Endothelial cell of hepatic sinusoid (primary cell): ENCODE measurements at regions not wholly inside any gene's neighbourhood (a gene's known extent, or its start where the extent isn't known, plus 50 kb on each side); places are given as distances from the start of the nearest gene placed in this dataset.

Source experiments
- in situ Hi-C: cut with HindIII; loops from 2 replicates; pipeline ENCODE4 v1.10.0; 2017; ENCODE audit warnings: low sequenced_read_pairs

DNA sequence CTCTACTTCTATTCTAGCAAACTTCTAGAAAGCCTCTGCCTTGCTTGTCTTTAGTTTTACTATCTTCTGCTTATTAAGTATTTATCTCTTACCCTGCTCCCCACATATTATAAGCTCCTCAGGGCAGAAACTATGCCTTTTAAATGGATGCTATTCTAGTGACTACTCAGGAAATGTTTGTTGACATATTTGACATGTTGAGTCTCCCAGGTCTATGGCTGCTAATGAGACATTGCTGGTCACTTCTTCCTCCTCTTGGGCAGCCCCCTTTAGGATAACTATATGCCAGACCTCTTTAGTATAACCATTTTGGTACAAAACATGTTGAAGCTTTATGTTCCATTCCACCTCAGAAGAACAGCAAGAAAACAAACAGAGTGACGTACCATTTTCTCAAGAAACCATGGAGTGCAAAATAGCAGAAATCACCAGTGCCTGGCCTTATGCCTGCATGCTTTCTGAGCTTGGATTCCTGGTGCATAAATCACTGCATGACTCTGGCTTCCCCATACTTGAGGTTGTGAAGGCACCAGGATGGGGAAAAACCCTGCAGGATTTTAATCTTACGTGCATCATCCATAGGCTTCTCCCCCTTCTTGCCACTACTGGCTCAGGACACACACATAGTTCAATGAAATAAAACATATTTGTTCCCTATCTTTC lies 202.6 kb downstream of the TMX1 start:
- in situ Hi-C loops, result loop anchor here (10.0 to 25.0 kb wide), 2 partner anchors 155 to 342 kb away; no protein-coding TSS in a partner anchor

DNA sequence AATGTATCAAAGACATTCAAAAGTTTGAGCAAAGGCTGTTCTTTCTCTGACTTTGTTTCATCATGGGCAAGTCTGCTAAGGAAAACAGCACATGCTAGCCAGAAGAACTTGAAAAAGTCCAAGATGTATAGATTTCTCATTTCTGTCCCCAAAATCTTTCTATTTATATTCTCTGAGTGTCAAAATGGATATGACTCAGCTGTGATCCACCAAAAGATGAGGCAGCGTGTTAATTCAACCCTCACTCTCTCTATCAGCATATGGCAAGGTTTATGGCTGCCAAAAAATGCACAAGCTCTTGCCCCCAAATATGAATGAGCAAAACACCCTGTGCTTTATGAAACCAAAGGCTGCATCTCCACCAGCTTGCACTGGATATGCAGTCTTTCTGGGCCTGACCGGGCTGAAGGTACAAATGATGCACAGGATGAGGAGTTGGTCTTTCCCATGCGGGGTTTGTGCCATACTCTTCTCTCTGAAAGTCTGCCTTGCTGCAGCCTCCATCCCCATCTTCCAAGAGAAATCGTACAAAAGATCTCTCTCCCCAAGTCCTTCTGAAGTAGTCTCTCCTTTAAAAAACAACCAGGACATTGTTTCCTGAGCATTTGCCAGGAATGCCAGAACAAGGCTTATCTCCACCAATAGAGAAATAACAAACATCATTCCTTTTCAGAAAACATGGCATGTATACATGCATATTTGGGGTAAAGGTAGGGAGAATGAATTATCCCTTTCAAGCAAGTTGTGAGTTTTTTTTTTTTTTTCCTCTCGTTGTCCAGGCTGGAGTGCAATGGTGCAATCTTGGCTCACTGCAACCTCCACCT lies 203.4 kb downstream of the TMX1 start:
- in situ Hi-C loops, result loop anchor here (10.0 to 25.0 kb wide), 2 partner anchors 156 to 341 kb away; no protein-coding TSS in a partner anchor

DNA sequence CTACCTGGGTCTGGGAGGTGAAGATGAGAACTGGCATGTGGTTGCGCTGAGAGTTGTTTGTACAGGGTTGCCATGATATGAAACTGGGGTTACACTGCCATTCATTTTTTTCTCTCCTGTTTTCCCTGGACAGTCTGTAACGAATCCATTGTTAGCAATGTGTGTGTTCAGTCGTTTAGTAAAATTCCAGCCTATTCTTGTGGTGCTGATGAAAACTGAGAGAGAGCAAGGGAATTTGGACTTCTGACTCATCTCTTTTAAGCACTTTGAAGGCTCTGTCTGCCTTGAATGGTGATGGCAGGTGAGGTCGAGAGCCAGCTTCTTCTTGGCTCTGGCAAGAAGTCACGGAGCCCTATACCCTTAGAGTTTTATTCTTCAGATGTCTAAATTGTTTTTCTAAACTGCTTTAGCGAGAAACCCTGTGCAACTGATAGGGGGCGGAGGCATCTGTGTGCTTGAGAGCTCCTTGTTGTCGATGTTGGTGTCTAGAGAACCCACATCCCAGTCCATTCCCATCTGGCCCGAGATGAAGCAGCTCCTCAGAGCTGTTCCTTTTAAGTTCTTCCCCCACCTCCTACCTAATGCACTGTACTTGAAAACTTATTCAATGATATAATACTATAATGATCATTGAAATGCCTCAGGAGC lies 204.4 kb downstream of the TMX1 start:
- in situ Hi-C loops, result loop anchor here (10.0 to 25.0 kb wide), 2 partner anchors 157 to 340 kb away; no protein-coding TSS in a partner anchor

DNA sequence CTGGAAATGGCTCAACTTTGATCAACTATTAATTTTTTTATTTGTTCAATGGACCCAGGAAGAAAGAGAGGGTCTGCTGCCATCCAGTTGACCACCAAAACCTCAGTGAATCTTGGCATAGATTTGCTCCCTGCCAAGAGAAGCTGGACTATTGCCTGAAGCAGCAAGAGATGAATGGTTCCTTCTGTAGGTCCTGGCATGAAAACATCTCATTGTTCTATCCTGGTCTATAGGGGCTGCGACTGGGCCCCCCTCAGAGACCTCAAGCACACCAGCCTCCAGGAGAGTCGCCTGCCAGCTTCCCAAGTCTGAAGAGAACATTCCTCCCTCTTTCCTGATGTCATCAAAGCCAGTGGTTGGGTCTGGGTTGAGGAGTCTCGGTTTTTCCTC lies 204.9 kb downstream of the TMX1 start:
- in situ Hi-C loops, result loop anchor here (10.0 to 25.0 kb wide), 2 partner anchors 158 to 340 kb away; no protein-coding TSS in a partner anchor

DNA sequence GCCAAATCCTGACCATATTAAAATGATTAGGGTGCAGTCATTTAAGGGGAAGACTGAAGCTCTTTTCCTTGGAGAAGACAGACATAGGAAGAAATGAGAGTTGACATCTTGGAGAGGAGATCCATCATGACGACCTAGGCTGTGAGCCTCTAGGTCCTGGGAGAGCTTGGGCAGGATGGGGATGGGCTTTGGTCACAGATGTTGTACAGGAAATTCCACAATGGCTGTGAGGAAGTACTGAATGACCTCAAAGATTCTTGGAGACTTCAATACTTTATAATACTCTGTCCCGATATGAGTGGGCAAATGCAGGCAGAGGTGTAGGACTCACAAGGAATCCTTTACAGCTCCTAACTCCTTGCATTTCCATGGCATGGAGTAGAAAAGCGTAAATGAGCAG lies 204.9 kb upstream of the FRMD6 start:
- in situ Hi-C loops, result loop anchor here (10.0 to 25.0 kb wide), 2 partner anchors 159 to 338 kb away; no protein-coding TSS in a partner anchor

DNA sequence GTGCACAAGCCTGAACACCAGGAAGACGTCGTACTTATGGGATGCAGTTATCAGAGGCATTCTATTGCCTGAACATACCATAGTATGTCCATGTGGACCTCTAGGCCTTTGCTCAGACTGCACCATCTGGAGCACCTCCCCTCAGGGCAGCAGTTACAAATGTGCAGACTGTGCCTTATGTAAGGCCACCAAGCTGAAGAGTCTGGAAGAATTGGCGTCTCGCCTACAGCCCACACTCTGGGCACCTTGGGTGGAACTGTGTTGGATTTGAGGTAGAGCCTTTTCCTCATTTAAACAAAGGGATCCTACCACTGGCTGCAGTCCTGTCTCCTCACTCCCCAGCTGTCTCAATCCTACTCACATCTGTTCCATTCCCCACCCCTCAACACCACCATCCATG lies 204.3 kb upstream of the FRMD6 start:
- in situ Hi-C loops, result loop anchor here (10.0 to 25.0 kb wide), 2 partner anchors 160 to 337 kb away; no protein-coding TSS in a partner anchor

DNA sequence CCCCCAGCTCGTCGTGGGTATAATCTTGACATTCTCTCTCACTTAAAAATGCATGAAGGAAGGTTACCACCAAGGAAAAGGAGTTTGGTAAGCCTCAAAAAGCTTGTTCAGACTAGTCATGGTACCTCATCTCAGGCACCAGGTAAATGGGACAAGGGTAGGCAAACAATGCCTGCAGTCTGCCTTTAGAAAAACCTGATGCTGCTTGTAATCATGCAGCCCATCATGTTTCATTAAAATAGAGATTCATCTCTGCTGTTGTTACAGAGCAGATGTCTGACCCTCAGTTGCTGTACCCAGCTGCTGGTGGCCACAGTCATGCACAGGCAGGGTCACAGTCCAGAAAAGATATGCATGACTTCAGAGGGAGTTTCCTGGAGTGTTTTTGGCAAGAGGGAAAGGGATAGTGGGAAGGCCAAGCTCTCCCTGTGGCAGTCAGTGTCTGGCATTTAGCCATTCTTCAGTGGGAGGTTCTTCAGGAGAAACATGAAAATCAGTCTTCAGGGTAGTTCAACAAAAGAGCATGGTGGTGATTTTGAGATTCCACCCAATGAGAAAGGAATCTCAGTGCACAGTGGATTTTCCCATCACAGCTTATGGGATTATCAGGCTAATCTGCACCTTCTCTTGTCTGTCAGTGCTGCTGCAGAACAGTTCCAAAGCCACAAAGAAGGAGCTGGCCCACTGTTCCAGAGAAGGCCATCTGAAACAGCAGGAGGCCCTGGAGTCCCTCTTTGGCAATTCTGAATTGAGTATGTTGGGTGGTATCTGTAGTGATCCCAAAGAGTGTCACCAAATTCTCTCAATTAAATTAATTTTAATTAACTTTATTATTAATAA lies 202.7 kb upstream of the FRMD6 start:
- in situ Hi-C loops, result loop anchor here (10.0 to 25.0 kb wide), 2 partner anchors 162 to 336 kb away; no protein-coding TSS in a partner anchor

DNA sequence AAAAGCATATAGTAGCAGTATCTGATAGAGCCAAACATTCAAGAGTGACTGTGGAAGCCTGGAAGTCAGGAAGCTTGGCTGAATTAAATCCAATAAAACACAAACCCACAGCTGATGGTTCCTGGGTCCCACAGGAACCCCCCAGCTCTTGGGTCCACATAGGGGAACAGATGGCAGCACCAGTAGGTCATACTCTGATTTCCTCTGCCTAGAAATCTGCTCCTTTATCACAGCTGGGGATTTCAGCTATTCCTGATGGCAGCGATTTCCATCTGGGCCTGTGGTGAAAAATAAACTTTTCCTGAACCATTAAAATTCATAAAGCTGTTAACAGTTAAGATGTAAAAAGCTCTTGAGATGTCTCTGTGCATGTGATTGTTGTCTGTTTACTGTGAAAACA lies 202.0 kb upstream of the FRMD6 start:
- in situ Hi-C loops, result loop anchor here (10.0 to 25.0 kb wide), 2 partner anchors 162 to 335 kb away; no protein-coding TSS in a partner anchor

DNA sequence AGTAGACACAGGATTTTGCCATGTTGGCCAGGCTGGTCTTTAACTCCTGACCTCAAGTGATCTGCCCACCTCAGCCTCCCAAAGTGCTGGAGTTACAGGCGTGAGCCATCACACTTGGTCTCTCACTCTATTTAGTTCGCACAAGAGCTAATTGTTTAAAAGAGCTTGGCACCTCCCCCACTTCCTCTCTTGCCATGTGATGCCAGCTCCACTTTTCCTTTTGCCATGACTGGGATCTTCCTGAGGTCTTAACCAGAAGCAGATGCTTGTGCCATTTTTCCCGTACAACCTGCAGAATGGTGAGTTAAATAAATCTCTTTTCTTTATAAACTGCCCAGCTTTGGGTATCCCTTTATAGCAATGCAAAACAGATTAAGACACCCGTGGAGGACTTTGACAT lies 200.1 kb upstream of the FRMD6 start:
- in situ Hi-C loops, result no loop called here

DNA sequence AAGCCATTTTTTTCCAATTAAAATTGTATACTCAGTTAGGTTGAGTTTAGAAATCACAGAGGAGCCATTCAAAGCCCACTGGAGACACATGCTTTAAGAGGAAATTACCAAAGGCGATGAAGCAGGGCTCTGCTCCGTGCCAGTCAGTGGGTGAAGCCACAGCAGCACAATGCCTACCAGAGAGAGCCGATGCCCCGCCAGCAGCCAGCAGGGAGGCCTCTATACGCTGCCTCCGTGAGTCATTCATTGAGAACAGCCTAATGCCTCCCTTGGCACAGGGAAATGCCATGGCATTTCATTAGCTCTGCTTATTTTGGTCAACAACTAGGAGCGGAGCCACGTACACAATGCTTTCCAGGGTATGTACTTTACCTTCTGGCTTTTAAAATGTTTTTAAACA lies 197.8 kb upstream of the FRMD6 start:
- in situ Hi-C loops, result no loop called here

DNA sequence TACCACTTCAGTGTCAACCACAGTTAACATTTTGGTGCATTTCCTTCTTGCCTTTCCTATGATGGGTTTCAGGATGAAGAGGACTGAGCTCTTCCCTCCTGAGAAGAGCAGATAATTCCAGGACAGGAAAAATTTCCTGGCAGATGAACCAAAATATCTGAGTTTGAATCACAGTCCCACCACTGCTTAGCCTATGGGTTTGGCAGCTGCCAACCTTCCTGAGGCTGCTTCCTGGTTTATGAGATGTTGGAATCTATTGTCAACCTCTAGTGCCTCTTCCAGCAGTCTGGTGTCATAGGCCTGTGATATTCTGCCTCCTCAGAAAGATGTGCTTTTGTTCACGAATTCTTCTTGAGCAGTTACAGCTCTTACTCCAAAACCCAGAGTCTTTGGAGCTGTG lies 197.4 kb upstream of the FRMD6 start:
- in situ Hi-C loops, result no loop called here

DNA sequence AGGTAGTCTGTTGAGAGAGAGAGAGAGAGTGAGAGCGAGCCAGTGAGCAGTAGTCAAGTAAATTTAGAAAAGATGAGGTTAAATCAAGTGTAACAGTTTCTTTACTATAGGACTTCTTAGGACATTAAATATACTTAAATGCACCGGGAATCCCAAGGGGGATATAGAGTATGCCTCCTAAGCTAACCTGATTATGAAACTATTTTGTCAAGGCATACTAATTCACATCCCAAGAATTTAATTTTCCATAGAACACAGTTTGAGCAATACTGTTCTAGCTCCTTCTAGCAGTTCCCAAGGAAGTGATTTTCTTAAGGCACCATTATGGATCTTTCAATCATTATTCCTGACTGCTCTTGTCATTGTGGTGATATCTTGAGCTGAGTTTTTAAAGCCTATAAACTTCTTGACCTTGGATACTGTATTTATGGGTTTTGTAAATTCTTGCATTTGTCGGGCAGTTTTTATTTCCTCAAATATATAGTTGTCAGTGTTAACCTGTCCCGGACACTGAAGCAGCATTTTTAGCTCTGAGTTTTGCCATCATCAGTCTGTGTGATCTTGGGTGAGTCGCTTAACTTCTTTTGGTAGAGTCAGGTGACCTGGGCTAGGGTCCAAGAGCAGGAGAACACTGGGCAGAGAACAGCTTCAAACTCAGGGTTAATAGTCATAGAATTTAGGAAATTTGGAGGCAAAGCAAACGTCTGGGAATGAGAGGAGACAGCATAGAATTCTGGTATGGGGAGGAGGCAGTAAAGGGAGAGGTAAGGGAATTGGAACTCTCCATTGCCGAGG lies 196.5 kb upstream of the FRMD6 start:
- in situ Hi-C loops, result no loop called here

DNA sequence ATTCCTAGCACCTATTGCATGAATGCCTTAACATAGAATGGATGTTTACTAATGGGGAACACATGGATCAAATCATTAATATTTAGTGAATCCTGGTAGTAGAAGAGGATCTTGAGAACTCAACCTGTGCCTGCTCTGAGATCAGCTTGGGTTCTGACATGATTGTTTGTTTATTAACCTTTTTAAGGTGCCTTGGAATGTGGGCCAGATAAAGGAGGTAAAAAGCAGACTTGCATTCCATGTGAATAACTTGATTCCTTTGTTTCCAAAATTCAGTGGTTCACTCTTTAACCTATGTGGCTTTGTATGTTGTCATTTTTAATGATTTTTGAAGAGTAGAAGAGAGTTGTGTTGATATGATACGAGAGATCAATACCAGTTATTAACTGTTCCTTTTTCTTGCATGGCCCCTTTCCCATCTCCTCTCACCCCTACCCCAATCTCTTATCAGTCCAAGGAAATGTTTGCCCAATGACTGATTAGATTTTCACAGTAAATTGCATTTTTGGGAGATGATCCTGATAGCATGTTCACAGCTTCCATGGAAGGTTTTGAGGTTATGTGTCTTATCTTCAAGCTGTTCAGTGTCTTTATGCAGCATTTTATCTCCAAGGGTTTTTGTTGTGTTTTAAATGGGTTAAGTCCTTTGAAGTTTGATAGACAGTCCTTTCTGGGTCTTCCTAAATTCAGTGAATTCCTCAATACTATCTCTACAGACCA lies 193.7 kb upstream of the FRMD6 start:
- in situ Hi-C loops, result no loop called here

DNA sequence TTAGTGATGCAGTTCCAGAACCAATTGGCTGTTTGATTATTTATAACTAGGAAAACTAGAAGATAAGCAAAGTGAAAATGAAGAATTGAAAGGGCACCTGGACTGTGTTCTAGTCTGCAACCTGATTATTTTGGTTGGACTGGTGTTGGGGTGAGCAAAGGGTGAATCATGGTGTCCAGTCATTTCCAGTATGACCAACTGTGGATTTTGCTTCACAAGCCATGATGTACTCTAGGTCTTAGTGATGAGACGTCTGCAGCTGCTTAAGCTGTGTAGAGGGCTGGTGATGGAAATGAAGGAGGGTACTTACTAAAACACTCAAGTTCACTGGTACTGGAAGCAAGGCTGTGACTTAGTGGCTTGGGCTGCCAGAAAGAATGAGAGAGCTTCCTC lies 193.2 kb upstream of the FRMD6 start:
- in situ Hi-C loops, result no loop called here

DNA sequence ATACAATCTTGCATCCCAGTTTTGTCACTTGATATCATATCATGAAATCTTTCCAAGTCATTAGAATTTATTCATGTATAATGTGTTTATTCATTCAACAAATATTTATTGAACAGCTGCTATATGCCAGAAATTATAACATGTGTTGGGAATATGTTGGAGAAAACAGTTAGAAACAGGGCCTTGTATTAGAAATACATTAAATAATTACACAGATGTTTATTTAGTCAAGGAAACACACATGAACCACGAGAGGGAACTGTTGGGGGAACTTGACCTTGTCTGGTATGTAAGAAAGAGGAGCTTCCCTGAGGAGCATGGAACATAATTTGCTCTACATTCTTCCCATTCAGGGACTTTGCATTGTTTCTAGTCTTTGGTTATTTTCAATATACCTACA lies 191.7 kb upstream of the FRMD6 start:
- in situ Hi-C loops, result no loop called here

DNA sequence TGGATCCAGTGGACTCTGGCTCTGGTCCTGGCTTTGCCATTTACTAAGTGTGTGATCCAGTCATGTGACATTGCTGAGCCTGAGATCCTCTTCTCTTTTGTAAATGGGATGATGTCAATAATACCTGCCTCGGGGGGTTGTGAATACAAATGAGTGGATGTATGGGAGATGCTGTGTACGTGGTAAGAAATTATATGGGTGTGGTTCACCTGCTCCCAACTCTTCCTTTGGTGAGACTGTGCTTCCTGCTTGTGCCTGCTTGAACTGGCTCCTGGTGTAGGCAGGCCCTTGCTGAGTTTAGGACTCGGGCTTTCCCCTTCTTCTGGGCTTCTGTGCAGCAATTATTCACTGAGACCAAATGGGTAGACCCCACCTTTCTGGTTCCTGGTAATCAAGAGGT lies 189.5 kb upstream of the FRMD6 start:
- in situ Hi-C loops, result no loop called here

DNA sequence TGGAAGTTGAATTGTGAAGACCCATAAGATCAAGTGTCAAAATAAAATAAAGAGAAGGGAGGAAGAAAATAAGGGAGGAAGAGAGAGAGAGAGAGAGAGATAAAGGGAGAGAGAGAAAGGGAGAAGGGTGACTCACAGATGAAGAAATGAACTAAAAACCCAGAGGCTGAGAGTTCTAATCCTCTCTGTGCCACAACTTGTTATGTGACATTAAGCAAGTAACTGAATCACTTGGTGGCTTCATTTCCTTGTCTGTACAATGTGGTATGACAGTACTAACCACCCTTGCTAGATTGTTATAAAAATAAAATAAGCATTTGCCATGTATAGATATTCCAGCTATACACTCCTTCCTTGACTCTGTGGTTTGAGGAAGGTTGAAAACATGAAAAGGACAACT lies 189.0 kb upstream of the FRMD6 start:
- in situ Hi-C loops, result no loop called here

DNA sequence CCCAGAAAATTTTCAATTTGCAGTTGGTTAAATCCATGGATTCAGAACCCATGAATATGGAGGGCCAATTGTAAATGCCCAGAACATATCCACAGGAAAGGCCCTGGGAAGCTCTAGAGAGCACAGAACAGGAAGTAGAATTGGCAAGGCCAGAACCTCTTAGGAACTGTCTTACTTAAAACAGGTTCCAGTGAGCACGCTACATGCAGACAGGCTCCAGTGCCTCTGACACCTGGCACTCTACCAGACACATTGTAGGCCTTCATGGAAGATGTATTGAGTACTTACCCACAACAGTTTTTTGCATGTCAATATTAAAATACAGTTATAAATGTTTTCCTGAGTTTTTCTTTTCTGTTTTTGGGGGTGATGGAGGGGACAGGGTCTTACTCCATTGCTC lies 188.2 kb upstream of the FRMD6 start:
- in situ Hi-C loops, result no loop called here

DNA sequence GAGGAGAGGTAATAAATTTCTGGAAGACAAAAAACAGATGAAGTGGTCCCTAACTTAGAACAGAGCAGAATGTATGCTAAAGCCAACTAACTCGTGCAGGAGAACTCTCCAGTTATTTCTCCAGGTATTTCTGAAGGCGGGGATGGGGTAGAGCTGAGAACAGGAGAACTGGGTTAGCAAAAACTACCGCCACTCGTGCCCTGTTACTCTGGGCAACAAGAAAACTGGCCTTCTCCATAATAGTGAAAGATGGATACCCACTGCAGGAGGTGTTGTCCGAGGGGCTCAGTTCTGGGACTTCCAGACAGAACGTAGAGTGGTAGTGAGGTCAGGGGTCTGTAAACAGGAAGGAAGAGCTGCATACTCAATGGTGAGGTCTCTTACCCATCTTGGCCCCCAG lies 187.3 kb upstream of the FRMD6 start:
- in situ Hi-C loops, result no loop called here
